ENCODE measurements at regions not wholly inside any gene's neighbourhood (a gene's known extent, or its start where the extent isn't known, plus 50 kb on each side); places are given as distances from the start of the nearest gene placed in this dataset.

GRCh38 chr12:104887452-104887851 lies 70.6 kb downstream of the SLC41A2 start:
- Histone ChIP-seq H2BK15ac (ENCODE audit: low read depth, low read length) (no peak overlapping the region), H4K91ac (ENCODE audit: insufficient read length, low read depth, low read length) (no peak overlapping the region), H4K5ac (ENCODE audit: insufficient read length, low read depth, low read length) (no peak overlapping the region), H2BK5ac (ENCODE audit: insufficient read length, low read length) (no peak overlapping the region), H3K14ac (ENCODE audit: insufficient read depth, low read length) (no peak overlapping the region), H3K79me1 (ENCODE audit: insufficient read depth, low read depth, low read length, poor library complexity, severe bottlenecking) (no peaks in the 10 kb centered on the region), H4K8ac (replicated peaks; ENCODE audit: insufficient read length, low read depth, low read length) (no peak overlapping the region), H3K27ac (ENCODE audit: insufficient read length, low read depth, low read length) (no peak overlapping the region), H3K9me3 (ENCODE audit: control insufficient read depth, low read depth, low read length) (no peaks in the 10 kb centered on the region), H3K9ac (ENCODE audit: extremely low read depth, insufficient read length, low read length) (no peak overlapping the region), H3K23ac (ENCODE audit: insufficient read length, low read depth, low read length) (no peak overlapping the region), H2BK120ac (ENCODE audit: low read depth, low read length, poor library complexity, severe bottlenecking) (no peak overlapping the region), H3T11ph (ENCODE audit: low read length) (no peak overlapping the region), H3K27me3 (ENCODE audit: insufficient read depth, low read length) (no peaks in the 10 kb centered on the region), H4K20me1 (ENCODE audit: control insufficient read depth, insufficient read depth, insufficient read length) (no peaks in the 10 kb centered on the region), H2AFZ (ENCODE audit: low read length) (no peak overlapping the region), H3K79me2 (ENCODE audit: insufficient read depth, low read length) (no peaks in the 10 kb centered on the region), H3K18ac (ENCODE audit: insufficient read length, low read depth, low read length) (no peak overlapping the region), H3K23me2 (ENCODE audit: insufficient read length, low read depth, low read length, poor library complexity, severe bottlenecking) (no peaks in the 10 kb centered on the region), H2BK12ac (ENCODE audit: insufficient read length, low read depth, low read length) (no peak overlapping the region), H3K4me2 (ENCODE audit: insufficient read depth, insufficient read length, low read length) (no peak overlapping the region), H3K4me1 (ENCODE audit: insufficient read depth, low read length) (no peaks in the 10 kb centered on the region), H3K4ac (ENCODE audit: low read depth, low read length) (no peak overlapping the region), H2BK20ac (ENCODE audit: low read depth, low read length, poor library complexity, severe bottlenecking) (no peak overlapping the region), H3K56ac (ENCODE audit: insufficient read length, low read depth, low read length) (no peak overlapping the region), H2AK5ac (ENCODE audit: insufficient read length, low read length) (no peak overlapping the region)
- TF ChIP-seq, protein P1, sequence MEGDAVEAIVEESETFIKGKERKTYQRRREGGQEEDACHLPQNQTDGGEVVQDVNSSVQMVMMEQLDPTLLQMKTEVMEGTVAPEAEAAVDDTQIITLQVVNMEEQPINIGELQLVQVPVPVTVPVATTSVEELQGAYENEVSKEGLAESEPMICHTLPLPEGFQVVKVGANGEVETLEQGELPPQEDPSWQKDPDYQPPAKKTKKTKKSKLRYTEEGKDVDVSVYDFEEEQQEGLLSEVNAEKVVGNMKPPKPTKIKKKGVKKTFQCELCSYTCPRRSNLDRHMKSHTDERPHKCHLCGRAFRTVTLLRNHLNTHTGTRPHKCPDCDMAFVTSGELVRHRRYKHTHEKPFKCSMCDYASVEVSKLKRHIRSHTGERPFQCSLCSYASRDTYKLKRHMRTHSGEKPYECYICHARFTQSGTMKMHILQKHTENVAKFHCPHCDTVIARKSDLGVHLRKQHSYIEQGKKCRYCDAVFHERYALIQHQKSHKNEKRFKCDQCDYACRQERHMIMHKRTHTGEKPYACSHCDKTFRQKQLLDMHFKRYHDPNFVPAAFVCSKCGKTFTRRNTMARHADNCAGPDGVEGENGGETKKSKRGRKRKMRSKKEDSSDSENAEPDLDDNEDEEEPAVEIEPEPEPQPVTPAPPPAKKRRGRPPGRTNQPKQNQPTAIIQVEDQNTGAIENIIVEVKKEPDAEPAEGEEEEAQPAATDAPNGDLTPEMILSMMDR (conservative IDR thresholded peaks at IDR 0.05), result no peak
- no peak for DNase-seq
- peaks cover 4 to 13% (median 7%) of the 10 kb centered on the region in 3 experiments; a peak in 6 of 7 replicates for H3K36me3 Mint-ChIP-seq (ENCODE audit: insufficient read depth in 1 of 3, low read depth in 3 of 3)
- H3K9me3 Mint-ChIP-seq, result peaks cover 13 to 14% of the 10 kb centered on the region in 2 experiments
- H3K4me3 Mint-ChIP-seq, result no peak overlapping the region
- no peaks in the 10 kb centered on the region for H3K4me1 Mint-ChIP-seq
- no peaks in the 10 kb centered on the region for H3K27me3 Mint-ChIP-seq (ENCODE audit: low read depth)
- WGBS (ENCODE audit: extremely low coverage, insufficient read length, low lambda C conversion rate), result no CpG with 5 or more reads among the region's 2 CpGs
- H3K27ac Mint-ChIP-seq, result no peak overlapping the region
